Sigmoid colon (tissue), 6 donors: ENCODE measurements at regions not wholly inside any gene's neighbourhood (a gene's known extent, or its start where the extent isn't known, plus 50 kb on each side); places are given as distances from the start of the nearest gene placed in this dataset.
A peak's percentile ranks its signal among the peaks of the same experiment; 100 is the strongest.

Experiments used
- DNase-seq: peaks from one replicate; pipeline ENCODE4 v3.0.0-alpha.2; 2019
- H3K27ac ChIP-seq, 4 donors: fragments of 200-600 bp; sonication (generic); one replicate each; pipeline ENCODE4 v1.5.1; 2016 to 2019; ENCODE audit warnings: mild to moderate bottlenecking in 1 of 4
- H3K27me3 ChIP-seq, 3 donors: fragments of 200-600 bp; sonication (generic); one replicate each; pipeline ENCODE4 v1.5.1; 2019; ENCODE audit warnings: mild to moderate bottlenecking in 1 of 3
- H3K36me3 ChIP-seq, 4 donors: fragments of 200-600 bp; sonication (generic); one replicate each; pipeline ENCODE4 v1.5.1; 2016 to 2019
- H3K4me1 ChIP-seq, 4 donors: fragments of 200-600 bp; sonication (generic); one replicate each; pipeline ENCODE4 v1.5.1; 2017 to 2019
- H3K4me3 ChIP-seq, 4 donors: fragments of 200-600 bp; sonication (generic); one replicate each; pipeline ENCODE4 v1.5.1; 2017 to 2019; ENCODE audit warnings: mild to moderate bottlenecking in 2 of 4, moderate library complexity in 1 of 4
- H3K9me3 ChIP-seq, 4 donors: fragments of 200-600 bp in 3 of 4; sonication (generic) in 3 of 4; one replicate each; pipeline versions ENCODE4 v1.5.1 to v1.6.1; 2013 to 2019
- CTCF ChIP-seq, 4 experiments: fragments of 450-650 bp in 3 of 4; fragments of 200-600 bp in 1 of 4; IDR thresholded peaks; one replicate each; pipeline ENCODE4 v1.5.1; 2016 to 2019; ENCODE audit warnings: antibody characterized with exemption in 4 of 4, mild to moderate bottlenecking in 3 of 4, moderate library complexity in 2 of 4
- EP300 ChIP-seq, 4 donors: sonication (generic); formaldehyde crosslinking; IDR thresholded peaks; one replicate each; pipeline ENCODE4 v1.6.1; 2017; ENCODE audit warnings: antibody characterized with exemption in 4 of 4
- POLR2A ChIP-seq, 2 donors: fragments of 450-650 bp; IDR thresholded peaks; one replicate each; pipeline ENCODE4 v1.6.1; 2016; ENCODE audit warnings: antibody characterized with exemption in 2 of 2, mild to moderate bottlenecking in 2 of 2, moderate library complexity in 2 of 2
- POLR2AphosphoS5 ChIP-seq, 4 donors: sonication (generic); formaldehyde crosslinking; IDR thresholded peaks; one replicate each; pipeline ENCODE4 v1.6.1; 2017; ENCODE audit warnings: antibody characterized with exemption in 4 of 4
- whole genome bisulfite sequencing, 2 donors: extraction: QIAGEN DNeasy Blood & Tissue Kit; methylation state at CpG; one replicate each; pipeline ENCODE4 v1.1.7; 2013; 5-methylcytosine and 5-hydroxymethylcytosine counted together
- intact Hi-C: fragments of 100-400 bp; cut with DNase I; formaldehyde crosslinking; loops from one replicate; pipeline ENCODE4 v1.15.1; 2023
- donor health status: healthy with polysubstance abuse.
- donor health status: healthy.

DNA sequence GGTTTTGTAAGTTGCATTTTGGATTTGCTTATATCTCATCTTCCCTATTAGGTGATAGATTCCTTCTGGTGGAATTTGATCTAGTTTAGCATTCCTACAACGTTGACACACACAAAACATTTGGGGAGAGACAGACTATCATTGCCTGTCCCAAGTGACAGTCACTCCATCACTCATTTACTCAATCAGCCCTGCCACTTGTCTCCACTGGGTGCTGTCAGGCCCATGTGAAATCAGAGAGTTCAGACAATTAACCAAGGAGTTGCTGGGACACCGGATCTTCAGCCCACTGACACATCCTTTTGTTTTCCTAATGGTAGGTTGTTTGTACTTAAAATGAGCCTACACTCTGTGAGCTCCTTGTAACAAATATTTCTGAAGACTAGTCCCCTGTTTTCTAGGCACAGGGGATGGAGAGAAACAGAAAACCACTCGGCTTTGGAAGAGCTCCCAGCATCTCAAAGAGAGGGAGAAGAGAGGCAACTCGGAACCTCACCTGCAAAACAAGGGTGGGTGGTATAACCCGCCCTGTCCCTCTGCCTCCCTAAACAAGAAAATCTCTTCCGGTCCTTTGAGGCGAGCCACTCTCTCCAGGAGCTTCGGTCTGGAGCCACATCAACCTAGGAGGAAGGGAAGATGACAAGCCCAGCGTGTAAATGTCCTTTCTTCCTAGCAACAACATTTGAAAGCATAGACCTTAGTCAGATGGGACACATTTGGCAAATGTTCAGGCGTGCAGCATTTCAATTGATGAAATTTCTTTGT lies 440.9 kb upstream of the KLF12 start:
- peak overlapping the region; percentile 18 to 47 (median 44) for H3K4me3 ChIP-seq
- TF ChIP-seq CTCF (IDR thresholded peaks at IDR 0.05) (no peak), POLR2A (IDR thresholded peaks at IDR 0.05) (no peak), POLR2AphosphoS5 (IDR thresholded peaks at IDR 0.05) (no peak), EP300 (IDR thresholded peaks at IDR 0.05) (no peak)
- WGBS, 2 donors = 23 to 31% methylated on average over 10 of the region's 10 CpGs
- peaks cover 0 to 12% (median 6%) of the 10 kb centered on the region in 4 donors for H3K4me1 ChIP-seq
- H3K36me3 ChIP-seq = no peaks in the 10 kb centered on the region
- no peaks in the 10 kb centered on the region for H3K27me3 ChIP-seq
- H3K9me3 ChIP-seq = no peaks in the 10 kb centered on the region
- no peak for DNase-seq
- intact Hi-C loops = no loop called here
- H3K27ac ChIP-seq = peak overlapping the region in 1 of 4 donors; percentile 15

- no peaks in the 10 kb centered on the region for H3K9me3 ChIP-seq
- no peaks in the 10 kb centered on the region for H3K36me3 ChIP-seq
- intact Hi-C loops = no loop called here
- no peaks in the 10 kb centered on the region for H3K27me3 ChIP-seq
- H3K27ac ChIP-seq = no peak overlapping the region
- no peak overlapping the region for H3K4me3 ChIP-seq
- TF ChIP-seq EP300 (IDR thresholded peaks at IDR 0.05) (no peak), POLR2AphosphoS5 (IDR thresholded peaks at IDR 0.05) (no peak), POLR2A (IDR thresholded peaks at IDR 0.05) (no peak), CTCF (IDR thresholded peaks at IDR 0.05) (no peak)
- WGBS, 2 donors = 83 to 87% methylated on average over 7 of the region's 7 CpGs
- no peak for DNase-seq
- peaks cover 0 to 12% (median 6%) of the 10 kb centered on the region in 4 donors for H3K4me1 ChIP-seq
Observed at GRCh38 chr13:74573654-74574053, 439.4 kb upstream of the KLF12 start.

DNA sequence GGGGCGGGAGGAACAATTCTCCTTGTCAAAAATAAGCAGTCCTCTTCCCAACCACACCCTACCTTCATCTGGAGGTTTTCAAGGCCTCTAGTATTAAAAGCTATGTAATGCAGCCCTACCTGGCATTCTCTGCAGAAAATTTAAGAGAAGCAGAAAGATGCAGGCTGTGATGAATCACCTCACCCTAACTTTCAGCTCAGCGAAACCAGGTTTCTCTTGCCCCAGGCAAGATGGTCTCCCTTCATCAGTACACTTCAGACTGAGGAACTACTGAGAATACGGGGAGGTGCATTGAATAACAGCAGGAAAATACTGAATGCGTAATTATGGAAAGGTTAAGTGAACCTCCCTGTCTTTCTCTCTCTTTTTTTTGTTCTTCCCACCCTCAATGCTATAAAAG lies 437.6 kb upstream of the KLF12 start:
- no peaks in the 10 kb centered on the region for H3K36me3 ChIP-seq
- no peak for DNase-seq
- peaks cover 0 to 12% (median 6%) of the 10 kb centered on the region in 4 donors for H3K4me1 ChIP-seq
- 91 to 95% methylated on average over 4 of the region's 4 CpGs for WGBS, 2 donors
- no peak overlapping the region for H3K4me3 ChIP-seq
- TF ChIP-seq POLR2AphosphoS5 (IDR thresholded peaks at IDR 0.05) (no peak), POLR2A (IDR thresholded peaks at IDR 0.05) (no peak), CTCF (IDR thresholded peaks at IDR 0.05) (no peak), EP300 (IDR thresholded peaks at IDR 0.05) (no peak)
- no peak overlapping the region for H3K27ac ChIP-seq
- no peaks in the 10 kb centered on the region for H3K9me3 ChIP-seq
- no peaks in the 10 kb centered on the region for H3K27me3 ChIP-seq
- intact Hi-C loops = no loop called here

DNA sequence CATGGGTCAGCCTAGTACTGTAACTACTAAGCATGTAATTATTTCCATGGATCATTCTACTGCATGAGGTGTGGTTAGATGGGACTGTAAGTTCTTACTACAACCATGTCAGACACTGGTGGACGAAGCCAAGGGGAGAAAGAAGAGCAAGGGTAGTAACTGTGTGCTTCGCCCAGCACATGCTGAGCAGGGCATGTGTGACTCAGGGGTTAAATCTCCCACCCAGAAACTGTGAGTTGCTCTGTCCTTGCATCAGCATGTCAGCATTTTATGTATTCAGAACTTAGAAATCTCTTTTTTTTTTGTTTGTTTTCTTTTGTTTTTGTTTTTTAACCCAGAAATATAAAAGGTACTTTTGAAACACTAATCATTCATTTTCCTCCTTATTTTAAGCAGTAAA lies 436.6 kb upstream of the KLF12 start:
- Histone ChIP-seq H3K9me3 (no peaks in the 10 kb centered on the region), H3K27me3 (no peaks in the 10 kb centered on the region), H3K4me3 (no peak overlapping the region), H3K27ac (no peak overlapping the region), H3K36me3 (no peaks in the 10 kb centered on the region), H3K4me1 (peaks cover 0 to 9% (median 4%) of the 10 kb centered on the region in 4 donors)
- no peak for TF ChIP-seq POLR2A (IDR thresholded peaks at IDR 0.05)
- TF ChIP-seq EP300 (IDR thresholded peaks at IDR 0.05) = no peak
- TF ChIP-seq CTCF (IDR thresholded peaks at IDR 0.05) = no peak
- no peak for TF ChIP-seq POLR2AphosphoS5 (IDR thresholded peaks at IDR 0.05)
- no peak for DNase-seq
- intact Hi-C loops = no loop called here
- 86% methylated on average over 2 of the region's 2 CpGs for WGBS, 2 donors
